Upper lobe of left lung (tissue), 6 donors: ENCODE measurements at regions not wholly inside any gene's neighbourhood (a gene's known extent, or its start where the extent isn't known, plus 50 kb on each side); places are given as distances from the start of the nearest gene placed in this dataset.
"Not testable (repeated sequence)": the region's sequence is repeated elsewhere in the genome, so short reads cannot be mapped to it uniquely, and the experiment has no call there.

ENCODE experiments used
- ATAC-seq, 2 donors: fragments of 200-7000 bp; cut with Tn5 transposase; one replicate each; pipeline ENCODE4 v1.9.1; 2022; ENCODE audit warnings: mild to moderate bottlenecking in 2 of 2, moderate library complexity in 2 of 2; ENCODE audit not compliant: low FRiP score in 2 of 2
- DNase-seq, 2 donors: peaks; one replicate each; pipeline ENCODE4 v3.0.0-alpha.2; 2019 to 2020
- H3K27ac ChIP-seq, 4 donors: fragments of 200-600 bp; sonication (generic); one replicate each; pipeline ENCODE4 v1.5.1; 2016 to 2019
- H3K27me3 ChIP-seq, 4 donors: fragments of 200-600 bp; sonication (generic); one replicate each; pipeline ENCODE4 v1.5.1; 2017 to 2019
- H3K36me3 ChIP-seq, 4 donors: fragments of 200-600 bp; sonication (generic); one replicate each; pipeline ENCODE4 v1.5.1; 2016 to 2019
- H3K4me1 ChIP-seq, 4 donors: fragments of 200-600 bp; sonication (generic); one replicate each; pipeline ENCODE4 v1.5.1; 2018 to 2019
- H3K4me3 ChIP-seq, 4 donors: fragments of 200-600 bp; sonication (generic); one replicate each; pipeline ENCODE4 v1.5.1; 2017 to 2019; ENCODE audit warnings: mild to moderate bottlenecking in 2 of 4, moderate library complexity in 1 of 4
- H3K9me3 ChIP-seq, 4 donors: fragments of 200-600 bp; sonication (generic); one replicate each; pipeline ENCODE4 v1.5.1; 2018 to 2019
- EP300 ChIP-seq, 4 donors: sonication (generic); formaldehyde crosslinking; IDR thresholded peaks; one replicate each; pipeline ENCODE4 v1.5.1; 2017; ENCODE audit warnings: antibody characterized with exemption in 4 of 4, control low read depth in 2 of 4
- POLR2A ChIP-seq, 4 donors: fragments of 450-650 bp; IDR thresholded peaks; one replicate each; pipeline ENCODE4 v1.5.1; 2016 to 2017; ENCODE audit warnings: antibody characterized with exemption in 4 of 4, mild to moderate bottlenecking in 2 of 4
- POLR2AphosphoS5 ChIP-seq, 2 donors: sonication (generic); formaldehyde crosslinking; IDR thresholded peaks; one replicate each; pipeline ENCODE4 v1.5.1; 2017; ENCODE audit warnings: antibody characterized with exemption in 2 of 2
- WGBS, 2 donors: methylation state at CpG; one replicate each; pipeline ENCODE4 v1.1.5; 2017 to 2018; 5-methylcytosine and 5-hydroxymethylcytosine counted together
- TF ChIP-seq, protein P1 (sequence below), 6 experiments: fragments of 450-650 bp in 4 of 6; fragments of 200-600 bp in 2 of 6; sonication (generic) in 2 of 6; IDR thresholded peaks; one replicate each; pipeline ENCODE4 v1.5.1; 2016 to 2019; ENCODE audit warnings: antibody characterized with exemption in 6 of 6
- donor health status: DM: no; HTN: no; CAD: no; lungs with moderate emphysema.
- donor health status: DM: no; HTN: yes; CAD: no; lungs with severe emphysema.

DNA sequence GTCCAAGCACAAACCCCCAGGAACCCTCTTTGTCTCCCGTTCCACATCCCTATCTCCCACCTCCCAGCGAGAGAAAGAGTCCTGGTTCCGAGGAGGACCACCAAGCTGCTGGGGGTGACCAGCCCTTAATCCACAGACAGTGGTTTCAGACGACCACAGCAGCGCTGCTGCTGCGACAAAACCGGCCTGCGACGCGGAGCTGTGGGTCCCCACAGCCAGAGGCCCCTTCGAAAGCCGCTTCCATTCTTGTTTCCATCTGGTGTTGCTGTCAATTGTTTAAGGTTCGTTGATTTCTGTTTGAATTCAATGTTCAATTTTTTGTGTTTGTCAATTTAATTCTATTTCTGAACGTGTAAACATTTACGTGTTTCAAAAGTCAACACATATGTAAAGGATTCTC lies 177.5 kb upstream of the FOXD4L5 start:
- not testable (repeated sequence) for DNase-seq
- 82 to 89% methylated on average over 14 to 15 of the region's 15 CpGs for WGBS, 2 donors

DNA sequence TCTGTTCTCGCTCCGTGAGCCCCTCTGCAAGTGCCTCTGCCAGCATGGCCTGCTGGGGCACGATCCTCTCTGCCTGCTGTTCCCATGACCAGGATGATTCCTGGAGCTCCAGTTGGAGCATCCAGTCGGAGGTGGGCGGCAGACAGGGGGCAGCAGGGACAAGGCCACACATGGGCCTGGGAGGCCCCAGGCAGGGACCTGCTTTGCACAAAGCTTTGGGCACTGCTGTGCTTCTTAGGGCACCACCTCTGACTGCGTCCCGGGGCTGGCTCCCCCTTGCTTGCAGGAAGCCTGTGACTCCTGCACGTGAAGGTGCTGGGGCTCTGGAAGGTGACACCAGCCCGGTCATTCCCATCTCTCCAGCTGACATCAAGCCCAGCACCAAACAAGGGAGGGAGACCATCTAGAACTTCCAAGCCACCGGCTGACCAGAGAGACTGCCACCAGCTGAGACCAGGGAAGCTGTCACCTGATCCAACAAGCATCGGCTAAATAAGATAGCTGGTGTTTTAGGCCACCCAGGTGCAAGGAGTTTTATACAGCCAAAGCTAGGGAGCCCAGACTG lies 174.8 kb upstream of the FOXD4L5 start:
- ATAC-seq (peak; percentile 16 to 41), DNase-seq (peak in 1 of 2 donors; percentile 49)
- 87 to 89% methylated on average over 3 to 11 of the region's 11 CpGs for WGBS, 2 donors
- H3K4me3 ChIP-seq, result no peak overlapping the region
- no peaks in the 10 kb centered on the region for H3K27me3 ChIP-seq
- no peaks in the 10 kb centered on the region for H3K36me3 ChIP-seq
- H3K27ac ChIP-seq, result no peak overlapping the region
- TF ChIP-seq, protein P1, sequence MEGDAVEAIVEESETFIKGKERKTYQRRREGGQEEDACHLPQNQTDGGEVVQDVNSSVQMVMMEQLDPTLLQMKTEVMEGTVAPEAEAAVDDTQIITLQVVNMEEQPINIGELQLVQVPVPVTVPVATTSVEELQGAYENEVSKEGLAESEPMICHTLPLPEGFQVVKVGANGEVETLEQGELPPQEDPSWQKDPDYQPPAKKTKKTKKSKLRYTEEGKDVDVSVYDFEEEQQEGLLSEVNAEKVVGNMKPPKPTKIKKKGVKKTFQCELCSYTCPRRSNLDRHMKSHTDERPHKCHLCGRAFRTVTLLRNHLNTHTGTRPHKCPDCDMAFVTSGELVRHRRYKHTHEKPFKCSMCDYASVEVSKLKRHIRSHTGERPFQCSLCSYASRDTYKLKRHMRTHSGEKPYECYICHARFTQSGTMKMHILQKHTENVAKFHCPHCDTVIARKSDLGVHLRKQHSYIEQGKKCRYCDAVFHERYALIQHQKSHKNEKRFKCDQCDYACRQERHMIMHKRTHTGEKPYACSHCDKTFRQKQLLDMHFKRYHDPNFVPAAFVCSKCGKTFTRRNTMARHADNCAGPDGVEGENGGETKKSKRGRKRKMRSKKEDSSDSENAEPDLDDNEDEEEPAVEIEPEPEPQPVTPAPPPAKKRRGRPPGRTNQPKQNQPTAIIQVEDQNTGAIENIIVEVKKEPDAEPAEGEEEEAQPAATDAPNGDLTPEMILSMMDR (IDR thresholded peaks at IDR 0.05), result no peak
- TF ChIP-seq EP300 (IDR thresholded peaks at IDR 0.05), result no peak
- H3K9me3 ChIP-seq, result peaks cover 0 to 19% (median 0%) of the 10 kb centered on the region in 4 donors
- no peaks in the 10 kb centered on the region for H3K4me1 ChIP-seq

More for the DNA sequence above, 177.5 kb upstream of the FOXD4L5 start:
- not testable (repeated sequence) for H3K27ac ChIP-seq, H3K4me3 ChIP-seq, H3K27me3 ChIP-seq, ATAC-seq, H3K36me3 ChIP-seq, H3K4me1 ChIP-seq
- H3K9me3 ChIP-seq, result peaks cover 0 to 20% (median 0%) of the 10 kb centered on the region in 4 donors

DNA sequence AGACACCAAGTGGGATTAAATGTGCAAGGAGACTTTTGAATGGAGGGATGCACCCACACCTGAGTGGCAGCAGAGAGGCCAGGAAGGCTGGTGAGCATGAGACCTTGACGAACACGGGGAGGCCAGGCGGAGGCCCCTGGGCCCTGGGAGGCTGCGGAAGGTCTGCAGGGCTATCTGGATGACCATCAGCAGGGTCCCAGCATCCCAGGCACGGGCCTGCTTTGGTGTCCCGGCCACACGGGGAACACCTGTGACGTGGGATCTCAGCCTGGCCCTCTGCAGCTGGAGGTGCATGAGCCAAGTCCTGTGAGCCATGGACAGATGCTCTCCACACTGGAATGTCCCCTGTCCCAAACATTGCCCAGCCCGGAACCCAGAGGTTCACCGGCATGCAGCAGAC lies 174.0 kb upstream of the FOXD4L5 start:
- peaks cover 0 to 19% (median 0%) of the 10 kb centered on the region in 4 donors for H3K9me3 ChIP-seq
- H3K27me3 ChIP-seq, result no peaks in the 10 kb centered on the region
- no peak overlapping the region for H3K4me3 ChIP-seq
- no peak overlapping the region for H3K27ac ChIP-seq
- H3K4me1 ChIP-seq, result no peaks in the 10 kb centered on the region
- 84 to 87% methylated on average over 6 to 10 of the region's 10 CpGs for whole genome bisulfite sequencing, 2 donors
- TF ChIP-seq EP300 (IDR thresholded peaks at IDR 0.05), result no peak
- no peak for TF ChIP-seq POLR2A (IDR thresholded peaks at IDR 0.05)
- TF ChIP-seq, protein P1 (IDR thresholded peaks at IDR 0.05), result no peak
- peak in 1 of 2 donors; percentile 76 for DNase-seq
- no peaks in the 10 kb centered on the region for H3K36me3 ChIP-seq
- peak in 1 of 2 donors; percentile 25 for ATAC-seq

DNA sequence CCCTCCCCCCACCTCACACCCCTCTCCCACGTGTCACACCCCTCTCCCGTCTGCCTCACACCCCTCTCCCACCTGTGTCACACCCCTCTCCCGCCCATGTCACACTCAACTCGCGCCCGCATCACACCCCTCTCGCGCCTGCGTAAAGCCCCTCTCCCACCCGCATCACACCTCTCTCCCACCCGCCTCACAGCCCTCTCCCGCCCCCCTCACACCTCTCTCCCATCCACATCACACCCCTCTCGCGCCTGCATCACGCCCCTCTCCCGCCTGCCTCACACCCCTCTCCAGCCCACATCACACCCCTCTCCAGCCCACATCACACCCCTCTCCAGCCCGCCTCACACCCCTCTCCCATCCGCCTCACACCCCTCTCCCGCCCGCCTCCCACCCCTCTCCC lies 173.5 kb upstream of the FOXD4L5 start:
- H3K27ac ChIP-seq, result no peak overlapping the region
- H3K9me3 ChIP-seq, result peaks cover 0 to 19% (median 0%) of the 10 kb centered on the region in 4 donors
- DNase-seq (no peak), ATAC-seq (no peak)
- TF ChIP-seq, protein P1 (IDR thresholded peaks at IDR 0.05), result no peak
- TF ChIP-seq POLR2A (IDR thresholded peaks at IDR 0.05) (no peak), POLR2AphosphoS5 (IDR thresholded peaks at IDR 0.05) (no peak), EP300 (IDR thresholded peaks at IDR 0.05) (no peak)
- H3K4me1 ChIP-seq, result no peaks in the 10 kb centered on the region
- 90 to 98% methylated on average over 18 to 20 of the region's 20 CpGs for WGBS, 2 donors
- no peaks in the 10 kb centered on the region for H3K27me3 ChIP-seq
- no peak overlapping the region for H3K4me3 ChIP-seq
- no peaks in the 10 kb centered on the region for H3K36me3 ChIP-seq

DNA sequence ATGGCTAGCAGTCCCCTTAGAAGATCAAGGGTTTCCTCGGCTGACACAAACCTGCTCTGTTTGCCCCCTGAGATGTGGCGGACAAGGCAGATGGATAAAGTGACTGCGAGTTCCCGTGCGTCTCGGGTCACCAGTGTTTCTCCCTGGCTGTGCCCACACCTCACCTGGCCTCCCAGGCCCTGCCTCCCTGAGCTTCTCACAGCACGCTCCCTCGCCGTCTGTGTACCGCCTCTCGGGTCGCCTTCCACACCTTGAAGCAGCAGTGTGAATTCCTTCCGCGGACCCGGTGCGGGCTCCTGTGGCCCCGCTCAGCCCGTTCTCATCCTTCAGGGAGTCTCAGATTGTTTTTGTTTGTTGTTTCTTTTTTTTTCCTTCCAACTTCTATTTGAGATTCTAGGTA lies 172.0 kb upstream of the FOXD4L5 start:
- peaks cover 0 to 19% (median 0%) of the 10 kb centered on the region in 4 donors for H3K9me3 ChIP-seq
- H3K36me3 ChIP-seq, H3K27me3 ChIP-seq, ATAC-seq, H3K4me3 ChIP-seq, H3K4me1 ChIP-seq, H3K27ac ChIP-seq: not testable (repeated sequence)
- DNase-seq, result peak in 1 of 2 donors; percentile 61
- WGBS, 2 donors, result 91 to 94% methylated on average over 18 of the region's 18 CpGs

DNA sequence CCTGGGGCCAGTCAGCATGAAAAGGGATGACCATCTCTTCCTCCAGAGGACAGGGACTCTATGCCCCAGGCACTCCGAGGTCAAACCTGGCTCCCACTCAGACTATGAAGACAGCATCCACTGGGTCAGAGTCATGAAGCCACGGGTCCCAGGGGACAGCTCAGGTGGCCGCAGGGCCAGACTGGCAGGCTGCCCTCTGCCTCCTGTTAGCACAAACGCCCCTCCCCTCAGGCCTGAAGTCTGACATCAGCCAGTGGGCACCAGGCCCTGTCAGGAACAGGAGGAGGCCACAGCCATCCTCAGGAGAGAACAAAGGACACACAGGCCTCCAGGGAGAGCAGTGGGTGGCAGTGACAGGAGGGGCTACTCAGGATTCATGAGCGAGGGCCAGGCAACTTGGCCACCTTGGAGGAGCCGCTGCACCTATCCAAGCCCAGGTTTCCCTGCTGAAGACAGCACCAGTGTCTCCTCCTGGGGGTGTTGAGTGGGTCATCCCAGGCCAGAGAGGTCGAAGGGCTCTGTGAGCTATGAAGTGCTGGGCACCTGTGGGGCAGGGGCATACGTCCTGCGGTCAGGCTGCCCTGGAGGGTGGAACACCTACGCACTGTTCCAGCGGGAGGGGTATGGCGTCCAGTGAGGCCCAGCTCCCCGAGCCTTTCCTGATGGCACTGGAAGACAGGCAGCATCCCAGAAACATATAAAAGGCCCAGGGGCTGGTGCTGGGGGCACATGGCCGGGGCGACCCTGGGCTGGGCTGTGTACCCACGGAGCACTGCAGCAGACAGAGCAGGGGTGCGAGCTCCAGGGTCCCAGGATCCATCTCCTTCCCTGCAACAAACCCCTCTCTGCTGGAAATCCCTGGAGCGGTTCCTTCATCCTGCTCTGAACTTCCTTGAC lies 171.0 kb upstream of the FOXD4L5 start:
- peaks cover 0 to 19% (median 0%) of the 10 kb centered on the region in 4 donors for H3K9me3 ChIP-seq
- DNase-seq (peak in 1 of 2 donors; percentile 50), ATAC-seq (peak in 1 of 2 donors; percentile 4)
- not testable (repeated sequence) for H3K4me1 ChIP-seq, H3K27me3 ChIP-seq, H3K27ac ChIP-seq, H3K36me3 ChIP-seq, H3K4me3 ChIP-seq
- 76 to 78% methylated on average over 3 to 16 of the region's 18 CpGs for WGBS, 2 donors

DNA sequence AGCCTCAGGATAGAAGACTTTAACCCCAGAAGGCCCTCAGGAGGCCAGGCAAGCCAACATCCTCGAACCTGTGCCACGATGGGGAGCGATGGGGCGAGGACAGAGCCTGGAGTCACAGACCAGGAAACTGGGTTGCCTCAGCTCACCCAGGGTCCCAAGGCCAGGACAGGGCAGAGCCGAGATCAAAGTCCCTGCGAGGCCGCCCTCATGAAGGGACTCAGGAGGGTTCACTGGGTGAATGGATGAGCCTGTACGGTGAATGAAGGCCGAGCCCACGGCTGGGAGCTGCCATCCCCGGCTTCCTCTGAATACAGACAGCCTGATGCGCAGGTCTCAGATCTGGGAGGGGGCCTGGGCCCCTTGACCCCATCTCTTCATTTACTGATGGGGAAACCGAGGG lies 170.1 kb upstream of the FOXD4L5 start:
- H3K4me1 ChIP-seq, H3K4me3 ChIP-seq, H3K27ac ChIP-seq, H3K27me3 ChIP-seq, ATAC-seq, DNase-seq, H3K36me3 ChIP-seq: not testable (repeated sequence)
- WGBS, 2 donors, result 82 to 85% methylated on average over 9 to 13 of the region's 13 CpGs
- peaks cover 0 to 19% (median 0%) of the 10 kb centered on the region in 4 donors for H3K9me3 ChIP-seq

DNA sequence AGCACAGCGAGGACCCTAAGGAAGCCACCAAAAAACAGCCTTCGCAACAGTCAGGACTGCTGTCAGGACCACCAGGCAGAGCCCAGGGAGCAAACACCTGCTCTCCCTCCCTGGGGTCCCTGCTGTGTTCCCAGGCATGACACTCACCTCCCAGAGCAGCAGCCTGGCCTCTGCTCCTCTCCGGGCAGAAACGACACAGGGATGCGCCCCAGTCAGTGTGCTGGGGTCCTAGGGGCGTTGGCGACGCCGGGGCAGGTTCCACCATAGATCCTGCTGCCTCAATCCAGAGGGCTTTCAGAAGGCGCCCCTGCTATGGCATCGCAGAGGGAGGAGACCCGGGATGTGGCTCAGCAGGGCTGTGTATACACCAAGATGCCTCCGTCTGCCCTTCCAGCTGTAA lies 169.7 kb upstream of the FOXD4L5 start:
- not testable (repeated sequence) for H3K36me3 ChIP-seq, H3K4me3 ChIP-seq, H3K27ac ChIP-seq, H3K27me3 ChIP-seq, H3K4me1 ChIP-seq, ATAC-seq
- H3K9me3 ChIP-seq, result peaks cover 0 to 14% (median 0%) of the 10 kb centered on the region in 4 donors
- WGBS, 2 donors, result 56 to 89% methylated on average over 5 to 12 of the region's 13 CpGs
- peak in 1 of 2 donors; percentile 35 for DNase-seq

DNA sequence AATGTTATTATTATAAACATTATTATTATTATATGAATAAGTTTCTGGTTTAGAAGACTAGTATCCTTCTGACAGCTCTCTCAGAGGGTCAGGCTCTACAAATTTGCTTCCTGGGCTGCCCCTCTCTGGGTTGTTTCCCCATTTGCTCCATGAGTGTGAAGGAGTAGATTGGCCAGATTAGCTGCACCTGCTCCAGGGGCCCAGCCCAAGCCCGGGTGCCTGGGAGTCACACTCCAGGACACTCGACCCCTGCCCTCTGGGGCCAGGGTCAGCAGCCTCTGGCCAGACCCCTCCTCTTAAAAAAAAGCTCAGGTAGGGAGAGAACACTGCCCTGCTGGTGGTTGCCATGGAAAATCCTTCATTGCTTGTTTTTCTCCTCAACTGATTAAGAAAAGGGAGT lies 169.0 kb upstream of the FOXD4L5 start:
- not testable (repeated sequence) for H3K27ac ChIP-seq, H3K4me1 ChIP-seq, H3K4me3 ChIP-seq, H3K27me3 ChIP-seq, H3K36me3 ChIP-seq, ATAC-seq, DNase-seq
- H3K9me3 ChIP-seq, result peaks cover 0 to 10% (median 0%) of the 10 kb centered on the region in 4 donors
- 50 to 56% methylated on average over 2 of the region's 2 CpGs for WGBS, 2 donors
